H1 (cell line): ENCODE measurements at regions not wholly inside any gene's neighbourhood (a gene's known extent, or its start where the extent isn't known, plus 50 kb on each side); places are given as distances from the start of the nearest gene placed in this dataset.

Source experiments
- CTCF ChIA-PET: fragments of 300-600 bp; sonication (Branson Sonifier 250); formaldehyde crosslinking; loops from one replicate; lab custom pipeline; 2021; ENCODE audit not compliant: partially characterized antibody; lab: Charles Lee
- POLR2A ChIA-PET: fragments of 300-600 bp; sonication (Branson Sonifier 250); formaldehyde crosslinking; loops from one replicate; lab custom pipeline; 2021; ENCODE audit warnings: inconsistent platforms; ENCODE audit not compliant: partially characterized antibody; lab: Charles Lee
- DNase-seq, 2 experiments: peaks; one replicate each; pipeline versions ENCODE4 v3.0.0 to v3.0.0-alpha.2; 2010 to 2022; ENCODE audit warnings: low spot score in 2 of 2, low read depth in 1 of 2, mixed read lengths in 1 of 2
- FAIRE-seq: peaks from 2 replicates; lab custom pipeline; 2011; peaks lifted over from hg19 to GRCh38; lab: Jason Lieb, UNC
- H2AFZ ChIP-seq: 2 replicates; pipeline ENCODE4 v1.8.1; 2012; ENCODE audit warnings: low read length, inconsistent platforms
- H2AK5ac ChIP-seq: 2 replicates; pipeline ENCODE4 v1.6.1; 2013; ENCODE audit warnings: low read depth, low read length
- H2BK120ac ChIP-seq: replicated peaks from 2 replicates; pipeline ENCODE3; 2013; ENCODE audit warnings: low read depth, low read length, inconsistent platforms
- H2BK12ac ChIP-seq: 2 replicates; pipeline ENCODE4 v1.6.1; 2013; ENCODE audit warnings: low read depth, low read length
- H2BK15ac ChIP-seq: 2 replicates; pipeline ENCODE4 v1.6.1; 2013; ENCODE audit warnings: low read length
- H2BK20ac ChIP-seq: 2 replicates; pipeline ENCODE4 v1.6.1; 2013; ENCODE audit warnings: low read length
- H2BK5ac ChIP-seq: 2 replicates; pipeline ENCODE4 v1.6.1; 2013; ENCODE audit warnings: low read depth, low read length
- H3K14ac ChIP-seq: 2 replicates; pipeline ENCODE4 v1.6.1; 2013; ENCODE audit warnings: inconsistent platforms; ENCODE audit not compliant: insufficient read length
- H3K18ac ChIP-seq: 2 replicates; pipeline ENCODE4 v1.6.1; 2013; ENCODE audit warnings: low read length; ENCODE audit errors: extremely low read depth
- H3K23ac ChIP-seq: 2 replicates; pipeline ENCODE4 v1.6.1; 2013; ENCODE audit warnings: inconsistent platforms; ENCODE audit not compliant: insufficient read length
- H3K23me2 ChIP-seq: 2 replicates; pipeline ENCODE4 v1.6.1; 2013; ENCODE audit warnings: low read depth, low read length
- H3K27ac ChIP-seq: 2 replicates; pipeline ENCODE4 v1.6.1; 2011; ENCODE audit warnings: low read depth, low read length, inconsistent platforms
- H3K27me3 ChIP-seq, 4 experiments: replicated peaks in 1 of 4; 1 replicate in 1 of 4; 2 replicates in 3 of 4; pipeline versions ENCODE4 v1.6.1 to v1.8.1; 2011 to 2013; ENCODE audit warnings: low read length in 3 of 4, mild to moderate bottlenecking in 3 of 4, inconsistent platforms in 2 of 4, mixed read lengths in 2 of 4, moderate library complexity in 1 of 4; ENCODE audit not compliant: control insufficient read depth in 3 of 4, insufficient read depth in 3 of 4; ENCODE audit errors: extremely low read depth in 1 of 4
- H3K36me3 ChIP-seq, 4 experiments: 2 replicates each; pipeline versions ENCODE4 v1.6.1 to v1.8.1; 2011 to 2013; ENCODE audit warnings: mild to moderate bottlenecking in 4 of 4, low read length in 3 of 4, moderate library complexity in 2 of 4, control low read depth in 1 of 4, inconsistent platforms in 1 of 4; ENCODE audit not compliant: insufficient read depth in 4 of 4, control insufficient read depth in 2 of 4
- H3K4ac ChIP-seq: replicated peaks from 2 replicates; pipeline ENCODE3; 2013; ENCODE audit warnings: low read length, low read depth, mixed read lengths, inconsistent platforms; ENCODE audit not compliant: insufficient read length
- H3K4me1 ChIP-seq, 4 experiments: replicated peaks in 1 of 4; 1 replicate in 1 of 4; 2 replicates in 3 of 4; pipeline versions ENCODE4 v1.6.1 to v1.8.1; 2011 to 2013; ENCODE audit warnings: low read length in 3 of 4, inconsistent platforms in 2 of 4, mixed read lengths in 1 of 4; ENCODE audit not compliant: insufficient read depth in 4 of 4, control insufficient read depth in 3 of 4
- H3K4me2 ChIP-seq, 2 experiments: 2 replicates each; pipeline versions ENCODE4 v1.6.1 to v1.8.1; 2011 to 2013; ENCODE audit warnings: low read depth in 2 of 2, low read length in 2 of 2, control low read depth in 1 of 2, inconsistent platforms in 1 of 2, mild to moderate bottlenecking in 1 of 2; ENCODE audit not compliant: insufficient read depth in 1 of 2
- H3K4me3 ChIP-seq, 4 experiments: fragments of 200-600, 300-600 bp in 1 of 4; sonication (generic), shearing (Covaris generic), sonication (Bioruptor Twin) in 1 of 4; 2 replicates each; pipeline versions ENCODE4 v1.5.1 to v1.8.1; 2011 to 2016; ENCODE audit warnings: low read length in 4 of 4, low read depth in 3 of 4, control low read depth in 2 of 4, inconsistent platforms in 2 of 4, mild to moderate bottlenecking in 2 of 4, mixed read lengths in 1 of 4, moderate library complexity in 1 of 4; ENCODE audit not compliant: insufficient read depth in 2 of 4; ENCODE audit errors: extremely low read depth in 1 of 4
- H3K56ac ChIP-seq: replicated peaks from 2 replicates; pipeline ENCODE3; 2013; ENCODE audit warnings: low read depth, mild to moderate bottlenecking, mixed read lengths, low read length, inconsistent platforms; ENCODE audit not compliant: insufficient read length
- H3K79me1 ChIP-seq: 2 replicates; pipeline ENCODE4 v1.6.1; 2013; ENCODE audit warnings: low read depth, low read length, control low read depth
- H3K79me2 ChIP-seq, 2 experiments: 2 replicates each; pipeline versions ENCODE4 v1.6.1 to v1.8.1; 2012 to 2013; ENCODE audit warnings: low read length in 2 of 2, mild to moderate bottlenecking in 2 of 2, inconsistent platforms in 1 of 2; ENCODE audit not compliant: insufficient read depth in 2 of 2, control insufficient read depth in 1 of 2
- H3K9ac ChIP-seq, 4 experiments: replicated peaks in 1 of 4; 1 replicate in 1 of 4; 2 replicates in 3 of 4; pipeline versions ENCODE4 v1.6.1 to v1.8.1; 2011 to 2013; ENCODE audit warnings: low read depth in 3 of 4, low read length in 3 of 4, control low read depth in 2 of 4, mild to moderate bottlenecking in 2 of 4, moderate library complexity in 2 of 4, inconsistent platforms in 1 of 4; ENCODE audit errors: extremely low read depth in 1 of 4
- H3K9me3 ChIP-seq, 2 experiments: 2 replicates each; pipeline versions ENCODE4 v1.6.1 to v1.8.1; 2012 to 2013; ENCODE audit warnings: mild to moderate bottlenecking in 2 of 2, moderate library complexity in 2 of 2, control low read depth in 1 of 2, inconsistent platforms in 1 of 2, low read depth in 1 of 2, low read length in 1 of 2, mixed read lengths in 1 of 2; ENCODE audit not compliant: insufficient read depth in 2 of 2
- H4K20me1 ChIP-seq, 2 experiments: replicated peaks in 1 of 2; 2 replicates each; pipeline versions ENCODE3 to v1.8.1; 2011 to 2013; ENCODE audit warnings: inconsistent platforms in 2 of 2, low read length in 2 of 2, mild to moderate bottlenecking in 1 of 2; ENCODE audit not compliant: insufficient read depth in 2 of 2, control insufficient read depth in 1 of 2
- H4K5ac ChIP-seq: 2 replicates; pipeline ENCODE4 v1.6.1; 2013; ENCODE audit warnings: low read length, low read depth, mixed read lengths, inconsistent platforms; ENCODE audit not compliant: insufficient read length
- H4K8ac ChIP-seq: 2 replicates; pipeline ENCODE4 v1.8.0; 2013; ENCODE audit warnings: mild to moderate bottlenecking, moderate library complexity, low read length, inconsistent platforms; ENCODE audit not compliant: insufficient read depth; ENCODE audit errors: extremely low read depth
- H4K91ac ChIP-seq: replicated peaks from 2 replicates; pipeline ENCODE3; 2013; ENCODE audit warnings: low read length, mixed read lengths, inconsistent platforms; ENCODE audit not compliant: insufficient read length
- CHD2 ChIP-seq: IDR thresholded peaks from 2 replicates; pipeline ENCODE4 v1.6.1; 2012; ENCODE audit warnings: low read length, improper control_type of control experiment
- EGR1 ChIP-seq: IDR thresholded peaks from 2 replicates; pipeline ENCODE4 v1.6.1; 2011; ENCODE audit warnings: low read depth, low read length, borderline replicate concordance
- GTF2F1 ChIP-seq: IDR thresholded peaks from 2 replicates; pipeline ENCODE4 v1.6.1; 2012; ENCODE audit warnings: low read depth, low read length, improper control_type of control experiment, borderline replicate concordance
- PHF8 ChIP-seq: fragments of 200-600 bp; sonication (generic); conservative IDR thresholded peaks from 2 replicates; pipeline ENCODE4 v1.7.1; 2012; ENCODE audit warnings: low read depth, mild to moderate bottlenecking, inconsistent platforms, low read length, moderate library complexity
- POLR2A ChIP-seq, 2 experiments: IDR thresholded peaks; 1 replicate in 1 of 2; 2 replicates in 1 of 2; pipeline ENCODE4 v1.6.1; 2011; ENCODE audit warnings: low read depth in 2 of 2, low read length in 2 of 2, mild to moderate bottlenecking in 2 of 2; ENCODE audit errors: control extremely low read depth in 1 of 2
- RBBP5 ChIP-seq: IDR thresholded peaks from 2 replicates; pipeline ENCODE4 v1.7.1; 2012; ENCODE audit warnings: low read depth, mild to moderate bottlenecking, inconsistent platforms, low read length, moderate library complexity, borderline replicate concordance
- SRF ChIP-seq: IDR thresholded peaks from 2 replicates; pipeline ENCODE4 v1.6.1; 2011; ENCODE audit warnings: mild to moderate bottlenecking, low read depth, low read length, moderate library complexity
- SUZ12 ChIP-seq: fragments of 200-600 bp; sonication (generic); IDR thresholded peaks from 2 replicates; pipeline ENCODE4 v1.6.1; 2012; ENCODE audit warnings: mild to moderate bottlenecking, inconsistent platforms, low read length, moderate library complexity, mixed read lengths
- TBP ChIP-seq: IDR thresholded peaks from 2 replicates; pipeline ENCODE4 v1.6.1; 2011; ENCODE audit warnings: low read depth, low read length, improper control_type of control experiment
- WGBS, 2 experiments: shearing (Covaris generic) in 1 of 2; methylation state at CpG; one replicate each; pipeline versions ENCODE4 v1.1.6 to v1.1.7; 2013 to 2015; ENCODE audit warnings: low lambda C conversion rate in 2 of 2, mixed read lengths in 2 of 2, inconsistent platforms in 1 of 2, low coverage in 1 of 2, missing lambda C conversion rate in 1 of 2; ENCODE audit not compliant: insufficient replicate concordance in 2 of 2, insufficient coverage in 1 of 2, insufficient read length in 1 of 2; ENCODE audit errors: extremely low coverage in 1 of 2, missing lambda C conversion rate in 1 of 2; 5-methylcytosine and 5-hydroxymethylcytosine counted together
- TF ChIP-seq, protein P1 (sequence below): IDR thresholded peaks from 2 replicates; pipeline ENCODE4 v1.6.1; 2011; ENCODE audit warnings: low read depth, mild to moderate bottlenecking, low read length; ENCODE audit not compliant: insufficient read depth

DNA sequence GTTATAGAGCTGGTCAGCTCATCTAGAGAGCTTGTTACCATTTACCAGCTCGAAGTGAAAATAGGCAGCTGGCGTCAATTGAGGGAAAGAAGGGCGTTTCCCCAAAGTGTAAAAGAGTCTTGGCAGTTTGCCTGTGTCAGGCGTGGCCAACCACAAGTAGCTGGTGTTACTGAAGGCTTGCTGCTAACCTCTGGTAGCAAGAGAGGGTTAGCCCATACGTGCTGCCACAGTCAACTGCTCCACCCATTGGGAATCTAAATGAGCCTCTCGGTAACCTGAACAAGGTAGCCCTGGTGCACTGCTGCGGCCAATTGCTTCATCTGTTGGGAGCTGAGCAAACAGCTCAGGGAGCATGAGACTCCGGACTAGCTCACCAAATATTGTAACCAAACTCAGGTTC is 314.9 kb upstream of the SLITRK5 start:
- DNase-seq (no peak), FAIRE-seq (no peak)
- no peak overlapping the region for H2AFZ ChIP-seq
- no peak overlapping the region for H2BK20ac ChIP-seq
- H3K9me3 ChIP-seq, result peaks cover 3 to 4% of the 10 kb centered on the region in 2 experiments; a peak in 1 of 4 replicates
- H3K79me1 ChIP-seq, result no peaks in the 10 kb centered on the region
- no peak overlapping the region for H3K27ac ChIP-seq
- H3K4ac ChIP-seq, result no peak overlapping the region
- no peak overlapping the region for H3K9ac ChIP-seq
- no peaks in the 10 kb centered on the region for H3K4me1 ChIP-seq
- no peak overlapping the region for H2BK12ac ChIP-seq
- ChIA-PET POLR2A (interaction anchor here (0.6 kb wide), 1 partner anchor 129 kb away, joined by 3 read pairs; no protein-coding TSS in a partner anchor), CTCF (no interaction called here)
- no peak overlapping the region for H3K23ac ChIP-seq
- no peak overlapping the region for H4K91ac ChIP-seq
- no peak overlapping the region for H3K4me3 ChIP-seq
- H2BK15ac ChIP-seq, result no peak overlapping the region
- no peaks in the 10 kb centered on the region for H3K36me3 ChIP-seq
- H2BK5ac ChIP-seq, result no peak overlapping the region
- no peak overlapping the region for H4K8ac ChIP-seq
- no peak overlapping the region for H2BK120ac ChIP-seq
- H4K5ac ChIP-seq, result no peak overlapping the region
- no peak overlapping the region for H3K4me2 ChIP-seq
- no peak overlapping the region for H3K18ac ChIP-seq
- WGBS, 2 experiments, result 98% methylated on average over 8 of the region's 8 CpGs; no CpG with 5 or more reads in 1 of the 2 experiments
- H3K23me2 ChIP-seq, result no peaks in the 10 kb centered on the region
- no peak overlapping the region for H3K14ac ChIP-seq
- no peaks in the 10 kb centered on the region for H4K20me1 ChIP-seq
- H3K56ac ChIP-seq, result no peak overlapping the region
- no peak overlapping the region for H2AK5ac ChIP-seq
- H3K27me3 ChIP-seq, result no peaks in the 10 kb centered on the region
- H3K79me2 ChIP-seq, result no peaks in the 10 kb centered on the region
- no peak for TF ChIP-seq CHD2
- no peak for TF ChIP-seq SRF
- no peak for TF ChIP-seq PHF8
- no peak for TF ChIP-seq SUZ12
- no peak for TF ChIP-seq TBP
- no peak for TF ChIP-seq GTF2F1
- TF ChIP-seq POLR2A (IDR thresholded peaks at IDR 0.05; ENCODE audit: control extremely low read depth in 1 of 2, low read depth in 2 of 2, low read length in 2 of 2), result no peak
- TF ChIP-seq EGR1, result no peak
- TF ChIP-seq RBBP5, result no peak
- TF ChIP-seq, protein P1, sequence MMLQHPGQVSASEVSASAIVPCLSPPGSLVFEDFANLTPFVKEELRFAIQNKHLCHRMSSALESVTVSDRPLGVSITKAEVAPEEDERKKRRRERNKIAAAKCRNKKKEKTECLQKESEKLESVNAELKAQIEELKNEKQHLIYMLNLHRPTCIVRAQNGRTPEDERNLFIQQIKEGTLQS, result no peak
